K562 (cell line): ENCODE measurements at regions not wholly inside any gene's neighbourhood (a gene's known extent, or its start where the extent isn't known, plus 50 kb on each side); places are given as distances from the start of the nearest gene placed in this dataset.

Experiments
- ATAC-seq: fragments of 200-7000 bp; cut with Tn5 transposase; 3 replicates; pipeline ENCODE4 v1.9.1; 2020; ENCODE audit warnings: moderate library complexity
- BruUV-seq: library from RNA; stranded (reverse); fragments of 400-500 nt; replicated peaks from 2 replicates; lab custom pipeline; 2021; lab: Mats Ljungman, UMichigan
- CTCF ChIA-PET: fragments of 300-600 bp; formaldehyde crosslinking; extraction: SDS; loops from one replicate; lab custom pipeline; 2021; ENCODE audit warnings: low intra/inter-chr PET ratio; lab: Yijun Ruan, JAX
- POLR2A ChIA-PET: fragments of 300-600, 350-650 bp; sonication (Branson Sonifier 250); formaldehyde crosslinking; extraction: SDS; loops from one replicate; lab custom pipeline; 2021; ENCODE audit warnings: antibody characterized with exemption, inconsistent platforms; lab: Yijun Ruan, JAX
- DNase-seq, 4 experiments: peaks; one replicate each; pipeline versions ENCODE4 v3.0.0 to v3.0.0-alpha.2; 2011 to 2018; ENCODE audit warnings: low spot score in 3 of 4, mixed read lengths in 3 of 4; ENCODE audit errors: extremely low read depth in 1 of 4
- FAIRE-seq: peaks from 2 replicates; lab custom pipeline; 2011; peaks lifted over from hg19 to GRCh38; lab: Jason Lieb, UNC
- H2AFZ ChIP-seq: 2 replicates; pipeline ENCODE4 v1.6.0; 2011; ENCODE audit warnings: low read depth, low read length, control low read depth, inconsistent platforms
- H3K27ac ChIP-seq: fragments of 200-600 bp; 3 replicates; pipeline ENCODE4 v1.8.0; 2011; ENCODE audit warnings: low read depth, mild to moderate bottlenecking, control low read depth, inconsistent platforms, low read length, moderate library complexity, mixed read lengths; ENCODE audit errors: extremely low read depth
- H3K27me3 ChIP-seq, 2 experiments: fragments of 300-600 bp in 1 of 2; 2 replicates in 1 of 2; 3 replicates in 1 of 2; pipeline versions ENCODE4 v1.6.0 to v1.8.0; 2011; ENCODE audit warnings: inconsistent platforms in 2 of 2, low read length in 2 of 2, mild to moderate bottlenecking in 1 of 2, mixed read lengths in 1 of 2, moderate library complexity in 1 of 2; ENCODE audit not compliant: control insufficient read depth in 2 of 2, insufficient read depth in 2 of 2
- H3K36me3 ChIP-seq: fragments of 300-600 bp; 3 replicates; pipeline ENCODE4 v1.8.0; 2011; ENCODE audit warnings: mild to moderate bottlenecking, low read length, inconsistent platforms; ENCODE audit not compliant: control insufficient read depth, insufficient read depth
- H3K4me1 ChIP-seq, 2 experiments: fragments of 200-600 bp in 1 of 2; replicated peaks in 1 of 2; 2 replicates in 1 of 2; 3 replicates in 1 of 2; pipeline versions ENCODE4 v1.5.1 to v1.8.0; 2011; ENCODE audit warnings: inconsistent platforms in 2 of 2, low read length in 2 of 2, mild to moderate bottlenecking in 1 of 2, mixed read lengths in 1 of 2, moderate library complexity in 1 of 2; ENCODE audit not compliant: control insufficient read depth in 2 of 2, insufficient read depth in 2 of 2
- H3K4me2 ChIP-seq: 2 replicates; pipeline ENCODE4 v1.6.1; 2011; ENCODE audit warnings: low read length, control low read depth, inconsistent platforms, mixed read lengths; ENCODE audit not compliant: insufficient read depth
- H3K4me3 ChIP-seq: fragments of 200-600 bp; sonication (generic), shearing (Covaris generic); 2 replicates; pipeline ENCODE4 v1.5.1; 2016; ENCODE audit warnings: control low read depth, inconsistent platforms
- H3K79me2 ChIP-seq: fragments of 200-600 bp; 3 replicates; pipeline ENCODE4 v1.8.0; 2011; ENCODE audit warnings: low read length, inconsistent platforms; ENCODE audit not compliant: control insufficient read depth, insufficient read depth
- H3K9ac ChIP-seq, 2 experiments: 2 replicates each; pipeline versions ENCODE4 v1.6.0 to v1.6.1; 2011; ENCODE audit warnings: low read depth in 2 of 2, low read length in 2 of 2, control low read depth in 1 of 2, inconsistent platforms in 1 of 2, mild to moderate bottlenecking in 1 of 2, mixed read lengths in 1 of 2; ENCODE audit not compliant: insufficient read depth in 1 of 2
- H3K9me1 ChIP-seq: one replicate; pipeline ENCODE4 v1.6.0; 2011; ENCODE audit warnings: inconsistent platforms, mild to moderate bottlenecking, low read length, moderate library complexity; ENCODE audit not compliant: control insufficient read depth, insufficient read depth
- H3K9me3 ChIP-seq: replicated peaks from 2 replicates; pipeline ENCODE4 v1.5.1; 2011; ENCODE audit warnings: low read depth, low read length, inconsistent platforms; ENCODE audit not compliant: control insufficient read depth, insufficient read depth
- H4K20me1 ChIP-seq: replicated peaks from 2 replicates; pipeline ENCODE4 v1.6.1; 2011; ENCODE audit warnings: low read length, inconsistent platforms, mixed read lengths; ENCODE audit not compliant: control insufficient read depth, insufficient read depth
- BDP1 ChIP-seq: IDR thresholded peaks from 3 replicates; pipeline ENCODE4 v1.6.1; 2011; ENCODE audit not compliant: insufficient read length, insufficient read depth
- BRF2 ChIP-seq: IDR thresholded peaks from 3 replicates; pipeline ENCODE4 v1.6.1; 2011; ENCODE audit warnings: borderline replicate concordance, mild to moderate bottlenecking; ENCODE audit not compliant: insufficient read length, insufficient read depth
- ZBTB12 ChIP-seq: fragments of 250-450 bp; sonication (Bioruptor Pico); IDR thresholded peaks from 2 replicates; pipeline ENCODE4 v1.4.0; 2020
- WGBS: fragments of 100-300 bp; shearing (Covaris generic); methylation state at CpG from one replicate; pipeline ENCODE4 v1.1.6; 2016; ENCODE audit warnings: low coverage, mixed read lengths; ENCODE audit not compliant: insufficient coverage; ENCODE audit errors: missing lambda C conversion rate; 5-methylcytosine and 5-hydroxymethylcytosine counted together
- in situ Hi-C: fragments of 300-500 bp; cut with MboI; formaldehyde crosslinking; loops from 4 replicates; pipeline ENCODE4 v1.15.0; 2018; ENCODE audit warnings: inconsistent platforms, mixed read lengths
- intact Hi-C: fragments of 100-400 bp; cut with micrococcal nuclease; formaldehyde crosslinking; loops from 2 replicates; pipeline ENCODE4 v1.14.2; 2022
- TF ChIP-seq, protein P1 (sequence below): fragments of 250-450 bp; sonication (Bioruptor Pico); IDR thresholded peaks from 2 replicates; pipeline ENCODE4 v1.5.0; 2021; ENCODE audit warnings: mild to moderate bottlenecking, borderline replicate concordance

DNA sequence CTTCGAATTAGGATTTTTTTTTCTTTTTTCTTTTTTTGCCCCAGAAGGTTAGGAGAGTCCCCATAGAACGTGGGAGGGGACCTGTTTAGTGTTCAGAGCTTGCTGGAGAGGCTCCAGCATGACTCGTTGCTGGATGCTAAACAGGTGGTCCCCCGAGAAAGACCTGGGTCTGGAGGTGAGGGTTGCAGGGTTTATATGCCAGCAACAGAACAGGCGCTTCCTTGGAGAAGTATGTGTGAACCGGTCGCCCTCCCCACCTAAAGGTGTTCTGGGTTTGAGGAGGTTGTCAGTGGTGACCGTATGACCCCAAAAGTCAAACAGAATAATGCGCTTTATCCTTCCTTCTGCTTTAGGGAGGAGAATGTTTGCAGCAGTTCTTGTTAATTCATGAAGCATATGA, 52.1 kb upstream of the SHOX start:
- no peaks in the 10 kb centered on the region for H3K79me2 ChIP-seq
- H3K27ac ChIP-seq = no peak overlapping the region
- in situ Hi-C loops = no loop called here
- DNase-seq (no peak), ATAC-seq (no peak)
- H3K9me3 ChIP-seq = peaks cover 18% of the 10 kb centered on the region
- H3K36me3 ChIP-seq = no peaks in the 10 kb centered on the region
- WGBS = 19% methylated on average over 8 of the region's 9 CpGs
- no peaks in the 10 kb centered on the region for H3K9me1 ChIP-seq
- no peak overlapping the region for H2AFZ ChIP-seq
- no TSS peak for BruUV-seq
- no peak overlapping the region for H3K9ac ChIP-seq
- H3K4me3 ChIP-seq = no peak overlapping the region
- no peaks in the 10 kb centered on the region for H3K27me3 ChIP-seq
- CTCF ChIA-PET = no interaction called here
- no peak for TF ChIP-seq ZBTB12 (CRISPR knock-in tag)
- TF ChIP-seq, protein P1, sequence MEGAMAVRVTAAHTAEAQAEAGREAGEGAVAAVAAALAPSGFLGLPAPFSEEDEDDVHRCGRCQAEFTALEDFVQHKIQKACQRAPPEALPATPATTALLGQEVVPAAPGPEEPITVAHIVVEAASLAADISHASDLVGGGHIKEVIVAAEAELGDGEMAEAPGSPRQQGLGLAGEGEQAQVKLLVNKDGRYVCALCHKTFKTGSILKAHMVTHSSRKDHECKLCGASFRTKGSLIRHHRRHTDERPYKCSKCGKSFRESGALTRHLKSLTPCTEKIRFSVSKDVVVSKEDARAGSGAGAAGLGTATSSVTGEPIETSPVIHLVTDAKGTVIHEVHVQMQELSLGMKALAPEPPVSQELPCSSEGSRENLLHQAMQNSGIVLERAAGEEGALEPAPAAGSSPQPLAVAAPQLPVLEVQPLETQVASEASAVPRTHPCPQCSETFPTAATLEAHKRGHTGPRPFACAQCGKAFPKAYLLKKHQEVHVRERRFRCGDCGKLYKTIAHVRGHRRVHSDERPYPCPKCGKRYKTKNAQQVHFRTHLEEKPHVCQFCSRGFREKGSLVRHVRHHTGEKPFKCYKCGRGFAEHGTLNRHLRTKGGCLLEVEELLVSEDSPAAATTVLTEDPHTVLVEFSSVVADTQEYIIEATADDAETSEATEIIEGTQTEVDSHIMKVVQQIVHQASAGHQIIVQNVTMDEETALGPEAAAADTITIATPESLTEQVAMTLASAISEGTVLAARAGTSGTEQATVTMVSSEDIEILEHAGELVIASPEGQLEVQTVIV (CRISPR knock-in tag) = no peak
- no peak for TF ChIP-seq BRF2
- no peak for TF ChIP-seq BDP1
- TF ChIP-seq, all 486 proteins: peak for 0
- no peak for FAIRE-seq
- no peaks in the 10 kb centered on the region for H3K4me1 ChIP-seq
- POLR2A ChIA-PET = no interaction called here
- intact Hi-C loops = no loop called here
- H3K4me2 ChIP-seq = no peak overlapping the region
- no peaks in the 10 kb centered on the region for H4K20me1 ChIP-seq
